ENCODE measurements at regions not wholly inside any gene's neighbourhood (a gene's known extent, or its start where the extent isn't known, plus 50 kb on each side); places are given as distances from the start of the nearest gene placed in this dataset.
"Not testable (repeated sequence)": the region's sequence is repeated elsewhere in the genome, so short reads cannot be mapped to it uniquely, and the experiment has no call there.

DNA sequence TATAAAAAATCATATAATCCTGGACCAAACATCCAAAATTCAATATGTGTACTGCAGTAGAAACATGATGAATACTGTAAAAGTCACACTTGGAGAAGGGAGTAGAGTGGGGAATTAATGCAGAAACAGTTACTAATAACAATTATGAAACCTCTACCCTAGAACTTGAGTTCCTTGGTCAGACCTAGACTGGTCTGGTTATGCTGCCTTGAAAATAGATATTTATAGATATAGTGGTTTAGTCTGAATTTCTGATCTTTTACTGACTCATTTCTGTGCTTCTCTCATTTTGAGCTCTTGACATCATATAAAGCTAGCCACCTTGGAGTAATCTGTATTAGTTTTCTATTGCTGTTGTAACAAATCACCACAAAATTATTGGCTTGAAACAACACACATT lies 808.7 kb upstream of the CDH10 start:
- no peak for ATAC-seq (replicated peaks)
- Mint-ChIP-seq H3K27ac (no peak overlapping the region), H3K4me3 (no peak overlapping the region), H3K36me3 (ENCODE audit: low read depth) (no peaks in the 10 kb centered on the region), H3K27me3 (no peaks in the 10 kb centered on the region), H3K9me3 (peaks cover 18% of the 10 kb centered on the region), H3K4me1 (no peaks in the 10 kb centered on the region)

DNA sequence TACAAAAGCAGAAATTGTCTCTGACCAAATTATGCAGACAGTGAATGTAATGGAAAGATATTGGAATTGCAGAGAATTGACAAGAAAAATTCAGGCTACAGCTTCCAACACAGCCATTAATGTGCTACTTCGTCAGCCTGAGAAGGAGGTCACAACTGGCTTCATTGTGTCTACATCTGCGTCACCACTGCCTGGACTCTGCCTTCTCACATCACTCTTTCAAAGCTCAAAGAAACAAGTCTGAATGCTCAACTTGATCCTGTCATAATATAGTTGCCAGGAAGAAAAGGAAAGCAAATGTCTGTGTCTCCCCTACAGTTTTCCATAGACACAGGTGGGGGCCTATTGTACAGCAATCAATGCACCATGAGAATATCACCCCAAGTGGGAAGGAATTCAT lies 806.5 kb upstream of the CDH10 start:
- Mint-ChIP-seq H3K4me1 (no peaks in the 10 kb centered on the region), H3K4me3 (no peak overlapping the region), H3K36me3 (ENCODE audit: low read depth) (no peaks in the 10 kb centered on the region), H3K27ac (no peak overlapping the region), H3K27me3 (no peaks in the 10 kb centered on the region), H3K9me3 (peaks cover 14% of the 10 kb centered on the region)
- no peak for ATAC-seq (replicated peaks)

DNA sequence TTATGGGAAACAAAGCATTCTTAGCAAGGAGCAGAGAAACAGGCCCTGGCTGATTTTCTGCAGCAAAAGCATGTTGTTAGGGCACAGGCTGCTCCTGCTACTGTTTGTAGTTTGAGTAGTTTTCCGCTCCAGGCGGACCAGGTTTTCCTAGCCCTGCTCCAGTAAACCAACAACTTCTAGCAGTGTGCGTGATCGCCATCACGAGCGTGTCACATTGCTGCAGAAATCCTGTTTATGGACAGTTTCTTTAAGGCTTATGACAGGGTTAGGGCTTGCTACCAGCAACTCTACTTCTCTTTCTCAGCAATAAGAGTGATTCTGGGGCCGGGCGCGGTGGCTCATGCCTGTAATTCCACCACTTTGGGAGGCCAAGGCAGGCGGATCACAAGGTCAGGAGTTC lies 803.9 kb upstream of the CDH10 start:
- no peak for ATAC-seq (replicated peaks)
- Mint-ChIP-seq H3K36me3 (ENCODE audit: low read depth) (no peaks in the 10 kb centered on the region), H3K27me3 (no peaks in the 10 kb centered on the region), H3K9me3 (peaks cover 14% of the 10 kb centered on the region), H3K4me3 (no peak overlapping the region), H3K4me1 (no peaks in the 10 kb centered on the region), H3K27ac (no peak overlapping the region)

DNA sequence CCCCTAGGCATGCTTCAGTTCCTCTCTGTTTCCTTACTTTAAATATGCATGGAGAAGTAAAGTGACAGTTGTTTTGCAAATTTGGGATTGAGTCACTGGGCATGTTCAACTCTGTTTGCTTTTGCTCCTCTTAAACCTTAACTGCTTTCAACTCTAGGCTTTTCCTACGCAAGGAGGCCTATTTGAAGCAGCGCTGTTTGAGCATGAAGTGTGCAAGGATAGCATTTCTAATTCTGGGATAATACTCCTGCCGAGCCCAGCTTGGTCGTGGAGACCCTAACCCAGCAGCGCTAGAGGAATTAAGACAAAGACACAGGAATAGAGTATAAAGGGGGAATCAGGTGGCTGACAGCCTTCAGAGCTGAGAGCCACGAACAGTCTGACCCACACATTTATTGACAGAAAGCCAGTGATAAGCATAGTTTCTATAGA lies 803.4 kb upstream of the CDH10 start:
- H3K27me3 Mint-ChIP-seq = no peaks in the 10 kb centered on the region

DNA sequence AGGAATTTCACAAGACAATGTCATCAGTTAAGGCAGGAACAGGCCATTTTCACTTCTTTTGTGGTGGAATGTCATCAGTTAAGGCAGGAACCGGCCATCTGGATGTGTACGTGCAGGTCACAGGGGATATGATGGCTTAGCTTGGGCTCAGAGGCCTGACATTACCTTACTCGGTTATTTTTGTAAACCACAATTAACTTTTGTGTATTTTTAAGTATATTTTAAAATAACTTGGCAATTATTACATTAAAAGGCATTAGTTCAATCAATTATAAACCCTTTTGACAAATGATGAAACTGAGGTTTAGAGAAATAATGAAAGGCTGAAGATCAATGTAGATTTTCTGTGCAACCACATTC lies 801.3 kb upstream of the CDH10 start:
- H3K4me3 Mint-ChIP-seq; H3K4me1 Mint-ChIP-seq; H3K27me3 Mint-ChIP-seq; H3K36me3 Mint-ChIP-seq (ENCODE audit: low read depth); ATAC-seq (replicated peaks); H3K27ac Mint-ChIP-seq: not testable (repeated sequence)
- peaks cover 16% of the 10 kb centered on the region for H3K9me3 Mint-ChIP-seq

More for the DNA sequence above, 803.4 kb upstream of the CDH10 start:
- no peaks in the 10 kb centered on the region for H3K36me3 Mint-ChIP-seq (ENCODE audit: low read depth)
- no peak overlapping the region for H3K4me3 Mint-ChIP-seq
- no peak for ATAC-seq (replicated peaks)
- peaks cover 14% of the 10 kb centered on the region for H3K9me3 Mint-ChIP-seq
- H3K27ac Mint-ChIP-seq = no peak overlapping the region
- H3K4me1 Mint-ChIP-seq = no peaks in the 10 kb centered on the region

DNA sequence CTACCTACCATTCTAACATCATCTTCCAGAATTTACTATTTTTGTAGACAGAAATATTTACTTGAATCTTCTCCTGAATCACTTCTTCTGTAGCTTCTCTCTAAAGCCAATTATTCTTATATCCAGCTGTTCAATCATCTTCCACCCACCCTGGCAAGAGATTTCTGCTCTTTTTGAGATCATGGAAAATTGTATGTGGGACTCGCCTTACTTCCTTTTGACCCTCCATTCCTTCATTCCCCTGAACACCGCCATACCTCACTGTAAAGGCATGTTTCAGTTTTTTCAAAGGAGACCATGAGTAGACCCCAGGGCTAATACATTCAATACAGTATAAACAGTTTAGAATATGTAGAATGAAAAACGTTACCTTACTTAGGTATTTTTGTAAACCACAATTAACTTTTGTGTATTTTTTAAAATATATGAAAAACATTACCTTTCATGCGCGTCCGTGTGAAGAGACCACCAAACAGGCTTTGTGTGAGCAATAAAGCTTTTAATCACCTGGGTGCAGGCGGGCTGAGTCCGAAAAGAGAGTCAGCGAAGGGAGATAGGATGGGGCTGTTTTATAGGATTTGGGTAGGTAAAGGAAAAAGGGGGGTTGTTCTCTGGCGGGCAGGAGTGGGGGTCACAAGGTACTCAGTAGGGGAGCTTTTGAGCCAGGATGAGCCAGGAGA lies 800.7 kb upstream of the CDH10 start:
- not testable (repeated sequence) for H3K36me3 Mint-ChIP-seq (ENCODE audit: low read depth); ATAC-seq (replicated peaks); H3K4me3 Mint-ChIP-seq; H3K4me1 Mint-ChIP-seq; H3K27me3 Mint-ChIP-seq; H3K27ac Mint-ChIP-seq
- H3K9me3 Mint-ChIP-seq = peaks cover 14% of the 10 kb centered on the region

DNA sequence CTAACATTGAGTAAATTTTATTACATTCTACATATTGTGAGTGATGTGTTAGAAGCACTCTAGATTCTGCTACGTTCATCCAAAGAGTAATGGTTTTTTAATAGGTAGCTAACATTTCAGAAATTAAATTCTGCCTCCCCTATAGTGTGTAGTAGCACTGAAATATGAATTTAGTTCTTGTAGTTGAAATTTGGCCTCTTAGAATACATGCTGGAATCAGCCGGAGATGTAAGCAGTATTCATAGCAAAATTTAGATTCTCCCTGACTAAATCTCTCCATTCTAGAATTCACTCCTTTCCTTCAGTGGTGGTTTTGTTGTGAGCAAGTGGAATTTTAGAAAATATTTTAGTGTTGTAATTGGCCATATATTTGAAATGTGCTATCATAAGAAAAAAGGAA lies 799.9 kb upstream of the CDH10 start:
- ATAC-seq (replicated peaks) = no peak
- Mint-ChIP-seq H3K36me3 (ENCODE audit: low read depth) (no peaks in the 10 kb centered on the region), H3K27me3 (no peaks in the 10 kb centered on the region)

DNA sequence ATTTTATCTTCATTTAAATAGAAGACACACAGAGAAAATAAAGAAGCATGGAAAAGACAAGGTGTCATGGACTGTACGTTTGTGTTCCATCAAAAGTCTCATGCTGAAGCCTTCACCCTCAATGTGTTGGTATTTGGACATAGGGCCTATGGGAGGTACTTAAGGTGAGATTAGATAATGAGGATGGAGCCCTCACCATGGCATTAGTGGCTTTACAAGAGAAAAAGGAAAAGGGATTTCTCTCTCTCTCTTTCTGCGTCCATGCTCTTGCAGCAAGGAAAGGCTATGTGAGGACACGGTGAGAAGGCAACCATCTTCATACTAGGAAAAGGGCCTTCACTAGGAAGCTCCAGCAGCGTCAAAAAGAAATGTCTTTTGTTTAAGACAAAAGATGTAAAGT lies 797.0 kb upstream of the CDH10 start:
- Mint-ChIP-seq H3K27ac (no peak overlapping the region), H3K4me3 (no peak overlapping the region), H3K4me1 (no peaks in the 10 kb centered on the region), H3K36me3 (ENCODE audit: low read depth) (no peaks in the 10 kb centered on the region), H3K27me3 (no peaks in the 10 kb centered on the region), H3K9me3 (peaks cover 17% of the 10 kb centered on the region)
- ATAC-seq (replicated peaks) = no peak

More for the DNA sequence above, 799.9 kb upstream of the CDH10 start:
- Mint-ChIP-seq H3K27ac (no peak overlapping the region), H3K4me3 (no peak overlapping the region), H3K4me1 (no peaks in the 10 kb centered on the region), H3K9me3 (peaks cover 14% of the 10 kb centered on the region)

DNA sequence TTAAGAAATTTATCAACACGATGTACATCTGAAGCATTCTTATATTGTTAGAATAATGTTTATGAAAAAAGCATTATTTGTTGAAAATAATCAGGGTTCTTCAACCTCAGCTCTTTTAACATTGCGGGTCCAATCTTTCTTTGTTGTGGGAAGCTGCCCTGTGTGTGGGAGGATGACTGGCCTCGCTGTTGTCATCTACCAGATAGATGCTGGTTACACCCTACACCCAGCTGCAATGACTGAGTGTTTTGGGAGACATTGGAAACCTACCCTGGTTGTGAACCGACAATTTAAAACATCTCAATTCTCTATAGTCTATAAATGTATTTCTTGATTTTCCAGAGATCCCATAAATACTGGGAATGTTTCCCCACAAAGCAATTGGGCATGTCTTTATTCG lies 794.2 kb upstream of the CDH10 start:
- Mint-ChIP-seq H3K4me1 (no peaks in the 10 kb centered on the region), H3K36me3 (ENCODE audit: low read depth) (no peaks in the 10 kb centered on the region), H3K4me3 (no peak overlapping the region), H3K27ac (no peak overlapping the region), H3K27me3 (no peaks in the 10 kb centered on the region), H3K9me3 (peaks cover 16% of the 10 kb centered on the region)
- no peak for ATAC-seq (replicated peaks)

DNA sequence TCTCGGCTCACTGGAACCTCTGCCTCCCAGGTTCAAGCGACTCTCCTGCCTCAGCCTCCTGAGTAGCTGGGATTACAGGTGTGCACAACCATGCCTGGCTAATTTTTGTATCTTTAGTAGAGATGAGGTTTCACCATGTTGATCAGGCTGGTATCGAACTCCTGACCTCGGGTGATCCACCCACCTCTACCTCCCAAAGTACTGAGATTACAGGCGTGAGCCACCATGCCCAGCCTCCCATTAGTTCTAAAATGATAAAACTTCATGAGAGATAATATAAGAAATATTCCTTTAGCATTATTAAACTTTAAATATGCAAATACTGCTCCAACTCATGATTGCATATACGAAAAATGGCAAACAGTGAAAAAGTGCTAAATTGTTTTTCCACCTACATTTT lies 793.6 kb upstream of the CDH10 start:
- H3K4me1 Mint-ChIP-seq; H3K27me3 Mint-ChIP-seq; H3K27ac Mint-ChIP-seq; ATAC-seq (replicated peaks); H3K4me3 Mint-ChIP-seq; H3K36me3 Mint-ChIP-seq (ENCODE audit: low read depth): not testable (repeated sequence)
- H3K9me3 Mint-ChIP-seq = peaks cover 16% of the 10 kb centered on the region

DNA sequence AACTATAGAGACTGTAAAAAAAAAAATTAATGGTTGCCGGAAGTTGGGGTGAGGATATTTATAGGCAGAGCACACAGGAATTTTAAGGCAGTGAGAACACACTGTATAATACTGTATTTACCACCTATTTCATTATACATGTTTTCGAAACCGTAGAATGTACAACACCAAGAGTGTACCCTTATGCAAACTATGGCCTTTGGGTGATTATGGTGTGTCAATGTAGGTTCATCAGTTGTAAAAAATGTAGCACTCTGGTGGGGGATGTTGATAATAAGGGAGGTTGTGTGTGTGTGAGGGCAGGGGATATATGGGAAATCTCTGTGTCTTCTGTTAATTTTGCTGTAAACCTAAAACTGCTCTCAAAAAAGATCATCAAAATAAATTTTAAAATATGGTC lies 791.7 kb upstream of the CDH10 start:
- Mint-ChIP-seq H3K36me3 (ENCODE audit: low read depth) (no peaks in the 10 kb centered on the region), H3K27me3 (no peaks in the 10 kb centered on the region), H3K9me3 (peaks cover 13% of the 10 kb centered on the region), H3K4me1 (no peaks in the 10 kb centered on the region), H3K27ac (no peak overlapping the region), H3K4me3 (no peak overlapping the region)
- ATAC-seq (replicated peaks) = no peak

DNA sequence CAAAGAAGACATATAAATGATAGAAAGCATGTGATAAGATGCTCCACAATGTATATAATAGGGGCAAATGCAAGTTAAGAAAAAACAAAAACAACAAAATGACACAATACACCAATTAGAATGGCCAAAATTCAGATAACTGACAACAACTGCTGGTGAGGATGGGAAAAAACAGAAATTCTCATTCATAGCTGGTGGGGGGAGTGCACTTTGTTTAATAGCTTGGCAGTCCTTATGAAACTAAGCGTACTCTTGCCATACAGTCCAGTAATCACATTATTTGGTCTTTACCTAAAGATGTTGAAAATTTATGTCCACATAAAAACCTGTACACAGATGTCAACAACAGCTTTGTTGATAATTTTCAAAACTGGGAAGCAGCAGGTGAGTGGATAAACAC lies 791.1 kb upstream of the CDH10 start:
- Mint-ChIP-seq H3K27me3 (no peaks in the 10 kb centered on the region), H3K4me3 (no peak overlapping the region), H3K9me3 (peaks cover 13% of the 10 kb centered on the region), H3K4me1 (no peaks in the 10 kb centered on the region), H3K36me3 (ENCODE audit: low read depth) (no peaks in the 10 kb centered on the region), H3K27ac (no peak overlapping the region)
- no peak for ATAC-seq (replicated peaks)

DNA sequence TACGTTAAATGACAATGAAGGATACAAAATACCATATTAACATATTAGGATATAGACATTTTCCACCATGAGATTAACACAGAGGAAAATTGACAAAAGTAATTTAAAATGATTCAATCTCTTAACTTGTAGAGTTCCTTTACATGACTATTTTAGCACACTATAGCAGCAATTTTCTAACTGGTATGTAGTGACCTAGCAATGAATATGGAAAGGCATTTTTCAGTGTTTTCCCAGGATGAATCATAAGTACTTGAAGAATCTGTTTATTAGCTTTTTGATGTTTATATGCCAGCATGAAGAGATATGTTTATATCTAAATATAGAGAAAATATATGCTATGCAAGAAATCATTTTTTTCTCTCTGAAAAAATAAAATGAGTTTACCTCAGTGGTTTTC lies 782.5 kb upstream of the CDH10 start:
- Mint-ChIP-seq H3K4me3 (no peak overlapping the region), H3K9me3 (peaks cover 10% of the 10 kb centered on the region), H3K4me1 (no peaks in the 10 kb centered on the region), H3K36me3 (ENCODE audit: low read depth) (no peaks in the 10 kb centered on the region), H3K27ac (no peak overlapping the region), H3K27me3 (no peaks in the 10 kb centered on the region)
- no peak for ATAC-seq (replicated peaks)

DNA sequence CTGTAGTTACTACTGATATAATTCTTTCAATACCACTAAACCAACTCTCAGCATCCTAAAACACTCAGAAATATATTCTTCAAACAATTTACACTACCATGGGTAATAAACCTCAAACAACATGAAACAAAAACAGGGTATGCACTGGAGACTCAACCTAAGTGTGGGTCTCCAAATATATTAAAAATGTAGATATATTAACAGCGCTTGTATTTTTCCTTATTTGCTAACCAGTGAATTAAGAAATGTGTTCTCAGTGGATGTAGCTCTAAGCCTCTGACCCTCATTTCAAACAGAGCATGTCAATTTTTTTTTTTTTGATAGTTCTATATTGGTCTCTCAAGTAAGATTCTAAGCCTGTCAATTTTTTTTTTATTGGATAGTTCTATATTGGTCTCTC lies 778.5 kb upstream of the CDH10 start:
- Mint-ChIP-seq H3K27ac (no peak overlapping the region), H3K9me3 (peaks cover 10% of the 10 kb centered on the region), H3K4me1 (no peaks in the 10 kb centered on the region), H3K36me3 (ENCODE audit: low read depth) (no peaks in the 10 kb centered on the region), H3K27me3 (no peaks in the 10 kb centered on the region), H3K4me3 (no peak overlapping the region)
- no peak for ATAC-seq (replicated peaks)

DNA sequence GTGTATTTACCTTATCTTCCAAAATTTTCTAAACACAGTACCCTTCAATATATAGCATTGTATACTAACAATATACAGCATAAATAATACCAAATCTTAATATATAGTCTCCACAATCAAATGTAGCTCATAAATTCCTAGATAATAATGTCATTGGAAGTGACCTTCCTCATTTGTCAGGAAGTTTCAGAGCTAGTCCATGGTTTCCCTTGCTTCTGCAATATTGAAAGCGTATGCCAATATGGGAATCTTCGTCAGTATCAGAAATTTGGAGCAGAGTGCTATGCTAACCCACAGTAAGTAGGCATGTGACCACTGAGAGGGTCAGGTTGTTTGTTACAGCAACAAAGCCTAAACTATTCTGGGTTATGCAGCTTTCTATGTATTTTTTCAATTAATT lies 774.9 kb upstream of the CDH10 start:
- Mint-ChIP-seq H3K9me3 (peaks cover 4% of the 10 kb centered on the region), H3K36me3 (ENCODE audit: low read depth) (no peaks in the 10 kb centered on the region), H3K27ac (no peak overlapping the region), H3K27me3 (no peaks in the 10 kb centered on the region), H3K4me3 (no peak overlapping the region), H3K4me1 (no peaks in the 10 kb centered on the region)
- no peak for ATAC-seq (replicated peaks)

DNA sequence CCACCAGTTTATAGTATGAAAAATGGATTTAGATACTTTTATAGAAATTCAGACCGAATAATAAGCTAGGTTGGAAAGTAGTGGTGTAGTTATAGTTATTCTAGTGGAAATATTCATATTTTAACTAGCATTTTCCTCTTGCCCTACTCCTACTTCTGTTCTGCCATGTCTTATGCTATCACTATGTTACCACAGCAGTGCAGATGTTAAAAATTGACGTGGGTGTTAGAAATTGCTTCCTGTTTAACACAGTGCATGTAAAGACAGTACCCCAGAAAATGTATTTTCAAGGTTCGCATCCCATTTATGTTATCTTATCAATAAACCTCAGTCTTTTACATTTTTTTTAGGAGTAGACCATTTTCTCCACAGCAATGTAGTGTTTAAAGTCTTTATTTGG lies 774.2 kb upstream of the CDH10 start:
- Mint-ChIP-seq H3K4me3 (no peak overlapping the region), H3K36me3 (ENCODE audit: low read depth) (no peaks in the 10 kb centered on the region), H3K27ac (no peak overlapping the region), H3K27me3 (no peaks in the 10 kb centered on the region), H3K4me1 (no peaks in the 10 kb centered on the region), H3K9me3 (no peaks in the 10 kb centered on the region)
- ATAC-seq (replicated peaks) = no peak

Measured in activated T-helper 17 cell treated with anti-CD3 and anti-CD28 coated beads, Interleukin-2, amount 50 U/mL, for 72 hours (primary cell).